ENCODE measurements at regions not wholly inside any gene's neighbourhood (a gene's known extent, or its start where the extent isn't known, plus 50 kb on each side); places are given as distances from the start of the nearest gene placed in this dataset.

DNA sequence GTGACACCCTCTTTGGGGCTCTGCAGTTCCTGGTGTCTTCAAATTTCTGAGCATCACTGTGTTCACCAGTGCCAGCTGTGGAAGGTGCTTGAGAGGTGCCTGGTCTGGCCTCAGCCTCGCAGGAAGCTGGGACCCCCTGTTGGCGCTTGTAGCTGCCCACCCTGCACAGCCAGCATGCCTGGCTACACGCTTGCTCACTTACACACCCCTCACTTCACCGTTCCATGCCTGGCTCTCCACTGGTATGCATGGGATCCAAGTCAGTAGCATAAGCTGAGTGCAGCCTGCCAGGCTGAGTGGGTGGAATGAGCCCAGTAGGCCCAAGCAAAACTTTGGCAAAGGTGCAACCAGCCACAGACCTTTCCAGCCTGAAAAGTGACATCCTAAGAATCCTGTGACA lies 801.4 kb upstream of the PTPRD start:
- TF ChIP-seq, protein P1, sequence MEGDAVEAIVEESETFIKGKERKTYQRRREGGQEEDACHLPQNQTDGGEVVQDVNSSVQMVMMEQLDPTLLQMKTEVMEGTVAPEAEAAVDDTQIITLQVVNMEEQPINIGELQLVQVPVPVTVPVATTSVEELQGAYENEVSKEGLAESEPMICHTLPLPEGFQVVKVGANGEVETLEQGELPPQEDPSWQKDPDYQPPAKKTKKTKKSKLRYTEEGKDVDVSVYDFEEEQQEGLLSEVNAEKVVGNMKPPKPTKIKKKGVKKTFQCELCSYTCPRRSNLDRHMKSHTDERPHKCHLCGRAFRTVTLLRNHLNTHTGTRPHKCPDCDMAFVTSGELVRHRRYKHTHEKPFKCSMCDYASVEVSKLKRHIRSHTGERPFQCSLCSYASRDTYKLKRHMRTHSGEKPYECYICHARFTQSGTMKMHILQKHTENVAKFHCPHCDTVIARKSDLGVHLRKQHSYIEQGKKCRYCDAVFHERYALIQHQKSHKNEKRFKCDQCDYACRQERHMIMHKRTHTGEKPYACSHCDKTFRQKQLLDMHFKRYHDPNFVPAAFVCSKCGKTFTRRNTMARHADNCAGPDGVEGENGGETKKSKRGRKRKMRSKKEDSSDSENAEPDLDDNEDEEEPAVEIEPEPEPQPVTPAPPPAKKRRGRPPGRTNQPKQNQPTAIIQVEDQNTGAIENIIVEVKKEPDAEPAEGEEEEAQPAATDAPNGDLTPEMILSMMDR (IDR thresholded peaks at IDR 0.05), result no peak
- no peaks in the 10 kb centered on the region for H3K4me1 ChIP-seq
- no peaks in the 10 kb centered on the region for H3K9me3 ChIP-seq
- ATAC-seq (peak in 1 of 2 donors; percentile 29), DNase-seq (no peak)
- H3K4me3 ChIP-seq, result no peak overlapping the region
- no peak overlapping the region for H3K27ac ChIP-seq
- no peaks in the 10 kb centered on the region for H3K27me3 ChIP-seq (ENCODE audit: low read depth)
- intact Hi-C loops (cut with DNase I), result no loop called here
- H3K36me3 ChIP-seq, result no peaks in the 10 kb centered on the region

DNA sequence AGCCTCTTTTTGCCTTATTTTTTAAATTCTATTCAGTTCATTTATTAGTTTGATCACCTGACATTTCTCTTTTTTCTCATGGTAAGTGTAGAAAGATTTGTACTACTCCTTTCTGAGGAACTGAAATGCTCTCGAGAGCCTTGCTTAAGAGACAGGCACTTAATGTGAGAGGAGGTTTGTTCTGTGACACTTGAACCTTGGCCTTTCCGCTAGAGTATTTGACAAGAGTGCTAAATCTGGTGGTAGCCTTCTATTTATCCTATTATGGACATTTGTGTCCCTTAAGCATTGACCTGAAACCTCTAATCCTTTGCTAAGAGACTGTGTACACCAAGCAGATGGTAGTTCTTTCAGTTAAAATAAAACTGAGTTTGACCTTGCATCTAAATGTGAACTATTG lies 805.0 kb upstream of the PTPRD start:
- no peaks in the 10 kb centered on the region for H3K36me3 ChIP-seq
- intact Hi-C loops (cut with DNase I), result no loop called here
- ATAC-seq (peak; percentile 59 to 76), DNase-seq (no peak)
- H3K27me3 ChIP-seq (ENCODE audit: low read depth), result no peaks in the 10 kb centered on the region
- H3K9me3 ChIP-seq, result no peaks in the 10 kb centered on the region
- TF ChIP-seq, protein P1 (IDR thresholded peaks at IDR 0.05), result no peak
- H3K4me3 ChIP-seq, result no peak overlapping the region
- no peaks in the 10 kb centered on the region for H3K4me1 ChIP-seq
- no peak overlapping the region for H3K27ac ChIP-seq

DNA sequence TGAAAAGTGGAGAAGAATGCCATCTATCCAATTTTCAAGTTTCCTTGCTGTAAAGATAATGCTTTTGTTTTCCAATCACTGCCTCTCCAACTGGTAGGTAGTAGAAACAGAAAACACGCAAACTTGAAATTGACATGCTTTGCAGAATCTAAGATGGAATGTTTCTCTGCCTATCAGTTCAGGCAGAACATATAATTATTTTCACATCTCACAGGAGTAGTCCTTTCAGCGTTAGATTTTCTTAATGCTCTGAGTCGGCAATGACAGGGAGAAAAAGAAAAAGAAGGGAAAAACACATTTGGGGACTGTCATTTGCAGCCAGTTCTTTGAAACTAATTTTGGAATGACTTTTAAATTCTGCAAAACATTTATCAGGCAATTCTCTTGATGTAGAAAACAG lies 818.7 kb upstream of the PTPRD start:
- no peak for ATAC-seq
- TF ChIP-seq, protein P1 (IDR thresholded peaks at IDR 0.05), result no peak
- DNase-seq, result no peak
- Histone ChIP-seq H3K27me3 (ENCODE audit: low read depth) (no peaks in the 10 kb centered on the region), H3K36me3 (no peaks in the 10 kb centered on the region), H3K27ac (no peak overlapping the region), H3K9me3 (no peaks in the 10 kb centered on the region), H3K4me1 (no peaks in the 10 kb centered on the region), H3K4me3 (no peak overlapping the region)
- intact Hi-C loops (cut with DNase I), result no loop called here

DNA sequence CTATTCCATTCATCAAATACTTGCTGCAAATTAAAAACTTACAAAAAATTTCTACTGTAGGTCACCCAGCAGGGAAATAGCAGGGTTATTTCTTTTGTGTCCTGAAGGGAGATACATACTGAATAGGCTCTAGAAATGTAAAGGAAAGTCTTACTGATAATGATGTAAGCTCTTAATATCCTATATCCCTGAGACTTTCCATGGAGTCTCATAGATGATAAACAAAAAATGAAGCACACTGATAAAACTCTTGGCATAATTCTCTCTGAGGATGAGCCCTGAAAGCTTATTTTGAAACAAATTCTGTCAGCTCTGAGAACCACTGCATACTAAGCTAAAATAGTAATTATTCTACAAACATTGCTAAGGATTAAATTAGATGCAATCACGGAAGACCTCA lies 819.6 kb upstream of the PTPRD start:
- Histone ChIP-seq H3K4me1 (no peaks in the 10 kb centered on the region), H3K36me3 (no peaks in the 10 kb centered on the region), H3K27ac (no peak overlapping the region), H3K27me3 (ENCODE audit: low read depth) (no peaks in the 10 kb centered on the region), H3K9me3 (no peaks in the 10 kb centered on the region), H3K4me3 (no peak overlapping the region)
- intact Hi-C loops (cut with DNase I), result no loop called here
- ATAC-seq (no peak), DNase-seq (no peak)
- TF ChIP-seq, protein P1 (IDR thresholded peaks at IDR 0.05), result no peak

DNA sequence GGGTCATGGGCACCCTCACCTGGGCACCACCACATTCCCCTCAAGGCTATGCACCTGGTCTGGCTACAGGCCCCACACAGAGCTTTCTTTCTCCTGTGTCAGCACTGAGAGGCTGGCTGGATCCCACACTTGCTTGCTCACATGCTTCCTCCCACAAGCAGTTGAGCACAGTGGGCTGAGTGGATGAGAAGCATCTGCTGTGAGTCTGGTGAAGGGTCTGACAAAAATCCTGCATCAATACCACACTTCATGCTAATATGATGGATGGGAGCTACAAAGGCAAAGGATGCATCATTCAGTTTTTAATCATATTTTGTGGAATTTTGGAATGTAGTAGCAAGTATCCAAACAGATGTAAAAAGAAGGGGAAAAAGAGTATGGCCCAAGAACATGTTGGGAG lies 830.8 kb upstream of the PTPRD start:
- Histone ChIP-seq H3K27me3 (ENCODE audit: low read depth) (no peaks in the 10 kb centered on the region), H3K4me1 (no peaks in the 10 kb centered on the region), H3K27ac (no peak overlapping the region), H3K4me3 (no peak overlapping the region), H3K36me3 (no peaks in the 10 kb centered on the region), H3K9me3 (no peaks in the 10 kb centered on the region)
- DNase-seq, result no peak
- peak in 1 of 2 donors; percentile 25 for ATAC-seq
- TF ChIP-seq, protein P1 (IDR thresholded peaks at IDR 0.05), result no peak
- intact Hi-C loops (cut with DNase I), result no loop called here
